ENCODE measurements at regions not wholly inside any gene's neighbourhood (a gene's known extent, or its start where the extent isn't known, plus 50 kb on each side); places are given as distances from the start of the nearest gene placed in this dataset.

- H3K4me1 ChIP-seq (ENCODE audit: low read length) = peaks cover 40% of the 10 kb centered on the region
- H3K27me3 ChIP-seq (replicated peaks; ENCODE audit: insufficient read depth, low read length) = no peaks in the 10 kb centered on the region
- no peak overlapping the region for H3K27ac ChIP-seq (ENCODE audit: low read length)
- no peak overlapping the region for H3K4me3 ChIP-seq (ENCODE audit: low read length)
- no peaks in the 10 kb centered on the region for H3K79me2 ChIP-seq (ENCODE audit: low read length)
- no peak overlapping the region for H2AFZ ChIP-seq (ENCODE audit: low read length)
- TF ChIP-seq EZH2phosphoT487 (IDR thresholded peaks at IDR 0.05; ENCODE audit: low read length) (no peak), EZH2 (optimal IDR thresholded peaks at IDR 0.05; ENCODE audit: low read depth, low read length) (no peak), CTCF (IDR thresholded peaks at IDR 0.05; ENCODE audit: low read length) (no peak)
- no peaks in the 10 kb centered on the region for H3K9me3 ChIP-seq (replicated peaks; ENCODE audit: insufficient read depth, low read length)
- no peak overlapping the region for H3K4me2 ChIP-seq (ENCODE audit: low read depth, low read length)
- H4K20me1 ChIP-seq (ENCODE audit: insufficient read depth, low read length) = no peaks in the 10 kb centered on the region
- no peak for DNase-seq
- no peaks in the 10 kb centered on the region for H3K9me2 ChIP-seq (replicated peaks; ENCODE audit: insufficient read depth, low read length)
- H3F3A ChIP-seq (ENCODE audit: insufficient read depth, low read length) = peaks cover 21% of the 10 kb centered on the region
- no peaks in the 10 kb centered on the region for H3K36me3 ChIP-seq (replicated peaks; ENCODE audit: insufficient read depth, low read length)
- H3K9ac ChIP-seq (ENCODE audit: low read length) = no peak overlapping the region
These were observed 169.4 kb upstream of the HMCN1 start for GRCh38 chr1:185564816-185565215.

DNA sequence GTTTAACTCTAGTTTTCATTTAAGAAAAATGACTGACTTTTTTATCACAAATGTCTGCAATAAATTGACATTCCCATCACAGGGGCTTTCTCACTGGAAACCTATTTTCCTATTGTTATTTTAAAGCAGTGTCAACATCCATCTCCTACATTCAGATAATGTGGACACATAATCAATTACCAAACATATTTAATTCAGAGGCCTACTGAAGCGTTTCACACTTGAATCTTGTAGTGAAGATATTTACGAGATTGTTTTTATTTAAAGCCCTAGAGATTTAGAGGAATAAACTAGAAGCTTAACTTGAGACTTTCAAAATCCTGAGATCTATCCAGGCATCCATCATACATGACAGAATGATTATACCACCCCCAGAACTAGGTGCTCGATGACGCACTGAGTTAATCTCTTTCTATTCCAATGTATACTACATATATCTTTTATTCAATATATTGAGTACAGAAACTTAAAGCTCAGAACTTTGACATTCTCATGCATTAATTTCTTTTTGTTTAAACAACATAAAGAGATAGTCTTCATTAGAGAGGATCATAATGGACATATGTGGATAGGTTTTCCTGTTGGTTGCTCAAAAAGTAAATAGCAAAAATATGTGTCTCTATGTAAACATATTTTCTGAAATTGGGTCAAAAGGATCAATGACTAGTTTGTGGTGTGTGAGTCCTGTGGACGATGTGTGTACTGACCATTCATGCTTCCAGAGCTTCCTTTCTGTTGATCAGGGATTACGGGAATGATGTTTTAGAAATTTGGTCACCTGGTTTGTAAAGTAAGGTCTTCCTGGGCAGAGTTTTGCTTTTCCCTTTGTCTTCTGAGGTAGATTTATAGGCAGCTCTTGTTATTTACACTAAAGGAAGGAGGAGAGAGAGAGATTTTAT is 171.5 kb upstream of the HMCN1 start:
- Histone ChIP-seq H3K9me3 (replicated peaks; ENCODE audit: insufficient read depth, low read length) (no peaks in the 10 kb centered on the region), H3F3A (ENCODE audit: insufficient read depth, low read length) (peaks cover 22% of the 10 kb centered on the region), H3K36me3 (replicated peaks; ENCODE audit: insufficient read depth, low read length) (no peaks in the 10 kb centered on the region), H4K20me1 (ENCODE audit: insufficient read depth, low read length) (no peaks in the 10 kb centered on the region), H3K79me2 (ENCODE audit: low read length) (no peaks in the 10 kb centered on the region), H3K9ac (ENCODE audit: low read length) (no peak overlapping the region), H3K4me1 (ENCODE audit: low read length) (peaks cover 35% of the 10 kb centered on the region), H3K27me3 (replicated peaks; ENCODE audit: insufficient read depth, low read length) (no peaks in the 10 kb centered on the region), H2AFZ (ENCODE audit: low read length) (no peak overlapping the region), H3K4me3 (ENCODE audit: low read length) (no peak overlapping the region), H3K27ac (ENCODE audit: low read length) (no peak overlapping the region), H3K9me2 (replicated peaks; ENCODE audit: insufficient read depth, low read length) (no peaks in the 10 kb centered on the region), H3K4me2 (ENCODE audit: low read depth, low read length) (no peak overlapping the region)
- TF ChIP-seq EZH2 (optimal IDR thresholded peaks at IDR 0.05; ENCODE audit: low read depth, low read length) = no peak
- TF ChIP-seq EZH2phosphoT487 (IDR thresholded peaks at IDR 0.05; ENCODE audit: low read length) = no peak
- TF ChIP-seq CTCF (IDR thresholded peaks at IDR 0.05; ENCODE audit: low read length) = no peak
- DNase-seq = no peak

DNA sequence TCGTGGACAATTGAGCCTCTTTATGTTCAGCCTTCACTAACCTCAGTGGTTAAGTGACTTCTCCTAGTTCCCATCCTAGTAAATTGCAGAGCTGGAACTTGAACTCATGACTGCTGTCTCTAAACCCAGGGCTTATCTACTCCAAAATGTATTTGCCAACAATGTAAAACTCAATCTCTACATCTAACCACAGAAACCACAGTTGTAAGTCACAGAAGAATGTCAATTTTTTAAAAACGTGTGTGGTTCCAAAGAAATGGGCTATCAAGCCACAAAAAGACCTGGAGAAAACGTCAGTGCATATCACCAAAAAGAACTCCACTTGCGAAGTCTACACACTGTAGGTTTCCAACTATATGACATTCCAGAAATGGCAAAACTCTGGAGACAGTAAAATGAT is 172.6 kb upstream of the HMCN1 start:
- peak; percentile 25 for DNase-seq
- Histone ChIP-seq H3K4me3 (ENCODE audit: low read length) (no peak overlapping the region), H3K27ac (ENCODE audit: low read length) (peak overlapping the region; percentile 68; the same call in 1 of the 2 replicates), H3K4me1 (ENCODE audit: low read length) (peaks cover 28% of the 10 kb centered on the region), H3K79me2 (ENCODE audit: low read length) (no peaks in the 10 kb centered on the region), H3K4me2 (ENCODE audit: low read depth, low read length) (no peak overlapping the region; the same call in 1 of the 2 replicates), H3K9ac (ENCODE audit: low read length) (no peak overlapping the region), H4K20me1 (ENCODE audit: insufficient read depth, low read length) (no peaks in the 10 kb centered on the region), H2AFZ (ENCODE audit: low read length) (no peak overlapping the region), H3F3A (ENCODE audit: insufficient read depth, low read length) (peaks cover 22% of the 10 kb centered on the region), H3K36me3 (replicated peaks; ENCODE audit: insufficient read depth, low read length) (no peaks in the 10 kb centered on the region), H3K9me3 (replicated peaks; ENCODE audit: insufficient read depth, low read length) (no peaks in the 10 kb centered on the region), H3K27me3 (replicated peaks; ENCODE audit: insufficient read depth, low read length) (no peaks in the 10 kb centered on the region), H3K9me2 (replicated peaks; ENCODE audit: insufficient read depth, low read length) (no peaks in the 10 kb centered on the region)
- TF ChIP-seq EZH2phosphoT487 (IDR thresholded peaks at IDR 0.05; ENCODE audit: low read length) (no peak), CTCF (IDR thresholded peaks at IDR 0.05; ENCODE audit: low read length) (no peak), EZH2 (optimal IDR thresholded peaks at IDR 0.05; ENCODE audit: low read depth, low read length) (no peak)
